Activated CD4-positive, alpha-beta T cell treated with anti-CD3 and anti-CD28 coated beads, Interleukin-2, amount 50 U/mL, for 24 hours (primary cell): ENCODE measurements at regions not wholly inside any gene's neighbourhood (a gene's known extent, or its start where the extent isn't known, plus 50 kb on each side); places are given as distances from the start of the nearest gene placed in this dataset.
"Not testable (repeated sequence)": the region's sequence is repeated elsewhere in the genome, so short reads cannot be mapped to it uniquely, and the experiment has no call there.

Experiments
- DNase-seq, 2 donors: peaks; one replicate each; pipeline ENCODE4 v3.0.0-alpha.2; 2020; ENCODE audit warnings: low read depth in 1 of 2, low spot score in 1 of 2

- DNase-seq = no peak
Observed at GRCh38 chr2:175619179-175620045, 382.7 kb downstream of the LNPK start.

GRCh38 chr2:175612280-175612679 lies 389.8 kb downstream of the LNPK start:
- DNase-seq = no peak

- DNase-seq = no peak
Observed at GRCh38 chr2:175606010-175606841, 395.8 kb downstream of the LNPK start.

- no peak for DNase-seq
Observed at GRCh38 chr2:175605640-175606009, 396.4 kb downstream of the LNPK start.

- no peak for DNase-seq
Observed at GRCh38 chr2:175601969-175602368, 400.1 kb downstream of the LNPK start.

- DNase-seq = no peak
Observed at GRCh38 chr2:175599966-175600831, 401.9 kb downstream of the LNPK start.

- DNase-seq = no peak
Observed at GRCh38 chr2:175597286-175597685, 404.8 kb downstream of the LNPK start.

- DNase-seq = no peak
Observed at GRCh38 chr2:175595139-175595538, 406.9 kb downstream of the LNPK start.

GRCh38 chr2:175593686-175594525 lies 408.2 kb downstream of the LNPK start:
- not testable (repeated sequence) for DNase-seq

GRCh38 chr2:175588213-175588612 lies 406.7 kb upstream of the ATP5MC3 start:
- DNase-seq = not testable (repeated sequence)

GRCh38 chr2:175585496-175585895 lies 404.0 kb upstream of the ATP5MC3 start:
- no peak for DNase-seq

- DNase-seq = no peak
Observed at GRCh38 chr2:175580652-175581051, 399.1 kb upstream of the ATP5MC3 start.

GRCh38 chr2:175579646-175580045 lies 398.1 kb upstream of the ATP5MC3 start:
- DNase-seq = no peak

GRCh38 chr2:175577368-175577970 lies 396.0 kb upstream of the ATP5MC3 start:
- DNase-seq = no peak

- DNase-seq = no peak
Observed at GRCh38 chr2:175576875-175577274, 395.4 kb upstream of the ATP5MC3 start.

- DNase-seq = no peak
Observed at GRCh38 chr2:175576270-175576669, 394.8 kb upstream of the ATP5MC3 start.

GRCh38 chr2:175575346-175576258 lies 394.1 kb upstream of the ATP5MC3 start:
- no peak for DNase-seq

- DNase-seq = no peak
Observed at GRCh38 chr2:175574069-175574468, 392.6 kb upstream of the ATP5MC3 start.
